Gastroesophageal sphincter (tissue), 4 donors: ENCODE measurements at regions not wholly inside any gene's neighbourhood (a gene's known extent, or its start where the extent isn't known, plus 50 kb on each side); places are given as distances from the start of the nearest gene placed in this dataset.

ENCODE experiments used
- ATAC-seq: fragments of 150-250 bp; one replicate; pipeline ENCODE4 v1.9.1; 2016; ENCODE audit warnings: mild to moderate bottlenecking, moderate library complexity
- H3K27ac ChIP-seq, 4 donors: fragments of 200-600 bp; sonication (generic) in 3 of 4; 1 replicate in 3 of 4; 2 replicates in 1 of 4; pipeline ENCODE4 v1.5.1; 2016 to 2019
- H3K27me3 ChIP-seq: fragments of 200-600 bp; sonication (generic); one replicate; pipeline ENCODE4 v1.5.1; 2019
- H3K36me3 ChIP-seq, 2 donors: fragments of 200-600 bp; sonication (generic); one replicate each; pipeline ENCODE4 v1.5.1; 2019; ENCODE audit warnings: control low read depth in 1 of 2
- H3K4me1 ChIP-seq, 3 donors: fragments of 200-600 bp; sonication (generic); 1 replicate in 2 of 3; 2 replicates in 1 of 3; pipeline ENCODE4 v1.5.1; 2016 to 2019; ENCODE audit warnings: control low read depth in 2 of 3
- H3K4me3 ChIP-seq, 2 donors: fragments of 200-600 bp; sonication (generic); one replicate each; pipeline ENCODE4 v1.5.1; 2019; ENCODE audit warnings: mild to moderate bottlenecking in 1 of 2, moderate library complexity in 1 of 2
- H3K9me3 ChIP-seq, 3 donors: fragments of 200-600 bp; sonication (generic); one replicate each; pipeline ENCODE4 v1.5.1; 2017 to 2019; ENCODE audit warnings: control low read depth in 2 of 3
- CTCF ChIP-seq, 4 experiments: fragments of 200-600 bp in 2 of 4; fragments of 450-650 bp in 2 of 4; sonication (generic) in 1 of 4; IDR thresholded peaks; one replicate each; pipeline ENCODE4 v1.5.1; 2017 to 2019; ENCODE audit warnings: antibody characterized with exemption in 4 of 4, mild to moderate bottlenecking in 2 of 4, moderate library complexity in 2 of 4
- EP300 ChIP-seq: sonication (generic); formaldehyde crosslinking; IDR thresholded peaks from one replicate; pipeline ENCODE4 v1.6.1; 2017; ENCODE audit warnings: antibody characterized with exemption, mild to moderate bottlenecking
- POLR2A ChIP-seq, 2 donors: fragments of 450-650 bp; IDR thresholded peaks; one replicate each; pipeline ENCODE4 v1.6.1; 2017; ENCODE audit warnings: antibody characterized with exemption in 2 of 2, mild to moderate bottlenecking in 2 of 2, moderate library complexity in 1 of 2
- POLR2AphosphoS5 ChIP-seq: sonication (generic); formaldehyde crosslinking; IDR thresholded peaks from one replicate; pipeline ENCODE4 v1.6.1; 2017; ENCODE audit warnings: antibody characterized with exemption
- WGBS, 2 donors: methylation state at CpG; one replicate each; pipeline ENCODE4 v1.1.5; 2018; ENCODE audit warnings: low coverage in 1 of 2; 5-methylcytosine and 5-hydroxymethylcytosine counted together

DNA sequence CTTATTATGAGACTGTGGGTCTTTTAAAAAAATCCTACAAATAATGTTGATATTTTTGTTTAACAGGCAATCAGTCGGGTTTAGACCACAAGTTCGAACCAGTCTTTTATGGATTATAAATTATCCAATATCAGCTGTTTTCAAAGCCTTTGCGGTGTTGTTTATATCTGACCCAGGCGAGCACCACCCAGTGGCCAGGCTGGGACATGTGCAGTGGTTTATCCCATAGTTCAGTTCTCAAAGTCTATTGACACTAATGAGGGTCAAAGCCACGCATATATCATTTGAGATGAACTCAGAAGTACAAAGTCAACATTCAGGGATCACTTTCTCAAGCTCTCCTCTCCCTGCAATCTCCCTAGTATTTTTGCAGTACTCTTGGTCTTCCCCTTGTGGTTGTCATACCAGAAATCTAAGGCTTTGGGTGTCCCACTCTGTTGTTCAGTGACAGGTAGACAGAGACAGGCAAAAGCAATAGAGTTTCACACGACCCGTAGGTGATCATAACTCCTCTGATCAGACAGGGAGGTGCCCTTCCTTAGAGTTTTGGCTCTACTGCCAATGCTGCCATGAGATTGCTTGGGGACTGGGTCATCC is 117.4 kb upstream of the POM121L12 start:
- ATAC-seq: no peak
- Histone ChIP-seq H3K4me3 (no peak overlapping the region), H3K9me3 (no peaks in the 10 kb centered on the region), H3K36me3 (no peaks in the 10 kb centered on the region), H3K27me3 (no peaks in the 10 kb centered on the region), H3K4me1 (no peaks in the 10 kb centered on the region), H3K27ac (no peak overlapping the region)
- 61 to 79% methylated on average over 5 to 7 of the region's 7 CpGs for WGBS, 2 donors
- TF ChIP-seq EP300 (no peak), CTCF (IDR thresholded peaks at IDR 0.05) (no peak), POLR2A (IDR thresholded peaks at IDR 0.05) (no peak)

DNA sequence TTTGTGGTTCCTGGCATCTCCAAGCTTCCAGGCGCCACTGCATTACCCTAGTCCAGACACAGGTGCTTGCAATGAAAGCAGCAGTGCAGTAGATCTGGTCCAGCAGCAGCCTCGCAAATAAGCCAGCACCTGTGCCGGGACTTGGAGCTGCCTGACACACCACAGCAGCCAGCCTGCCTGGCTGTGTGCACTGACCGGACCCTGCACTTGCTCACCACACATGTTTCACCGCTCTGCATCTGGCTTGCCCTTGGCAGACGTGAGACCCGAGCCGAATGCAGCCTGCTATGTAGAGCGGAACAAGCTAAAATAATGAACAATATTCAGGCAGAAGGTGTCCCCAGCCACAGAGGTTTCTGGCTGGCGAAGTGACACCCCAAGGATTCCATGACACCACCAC is 123.6 kb upstream of the POM121L12 start:
- no peak for ATAC-seq
- H3K27me3 ChIP-seq: no peaks in the 10 kb centered on the region
- H3K9me3 ChIP-seq: no peaks in the 10 kb centered on the region
- TF ChIP-seq EP300 (no peak), POLR2A (IDR thresholded peaks at IDR 0.05) (no peak), CTCF (IDR thresholded peaks at IDR 0.05) (no peak), POLR2AphosphoS5 (no peak)
- H3K27ac ChIP-seq: no peak overlapping the region
- WGBS, 2 donors: 86 to 94% methylated on average over 2 to 8 of the region's 10 CpGs
- no peak overlapping the region for H3K4me3 ChIP-seq
- no peaks in the 10 kb centered on the region for H3K36me3 ChIP-seq
- no peaks in the 10 kb centered on the region for H3K4me1 ChIP-seq

- TF ChIP-seq CTCF (IDR thresholded peaks at IDR 0.05) (no peak), POLR2AphosphoS5 (no peak), EP300 (no peak), POLR2A (IDR thresholded peaks at IDR 0.05) (no peak)
- ATAC-seq: no peak
These were observed 124.1 kb upstream of the POM121L12 start for GRCh38 chr7:52911326-52911725.

GRCh38 chr7:52909935-52910334 is 125.5 kb upstream of the POM121L12 start:
- no peaks in the 10 kb centered on the region for H3K4me1 ChIP-seq
- H3K36me3 ChIP-seq: no peaks in the 10 kb centered on the region
- WGBS, 2 donors: 88% methylated on average over 1 of the region's 1 CpG; no CpG with 5 or more reads in 1 of the 2 donors
- no peaks in the 10 kb centered on the region for H3K9me3 ChIP-seq
- ATAC-seq: no peak
- H3K4me3 ChIP-seq: no peak overlapping the region
- no peak overlapping the region for H3K27ac ChIP-seq
- H3K27me3 ChIP-seq: no peaks in the 10 kb centered on the region
- TF ChIP-seq POLR2AphosphoS5: no peak
- TF ChIP-seq EP300: no peak
- no peak for TF ChIP-seq POLR2A (IDR thresholded peaks at IDR 0.05)
- TF ChIP-seq CTCF (IDR thresholded peaks at IDR 0.05): no peak

More at GRCh38 chr7:52911326-52911725, 124.1 kb upstream of the POM121L12 start:
- Histone ChIP-seq H3K9me3 (no peaks in the 10 kb centered on the region), H3K27me3 (no peaks in the 10 kb centered on the region), H3K27ac (no peak overlapping the region), H3K4me3 (no peak overlapping the region), H3K36me3 (no peaks in the 10 kb centered on the region), H3K4me1 (no peaks in the 10 kb centered on the region)
- WGBS, 2 donors: 80% methylated on average over 2 of the region's 7 CpGs; no CpG with 5 or more reads in 1 of the 2 donors

- no peak for ATAC-seq
- Histone ChIP-seq H3K9me3 (no peaks in the 10 kb centered on the region), H3K27ac (no peak overlapping the region)
These were observed 126.3 kb upstream of the POM121L12 start for GRCh38 chr7:52909131-52909530.

More at GRCh38 chr7:52909131-52909530, 126.3 kb upstream of the POM121L12 start:
- TF ChIP-seq POLR2AphosphoS5: no peak
- TF ChIP-seq CTCF (IDR thresholded peaks at IDR 0.05): no peak
- TF ChIP-seq POLR2A (IDR thresholded peaks at IDR 0.05): no peak
- TF ChIP-seq EP300: no peak
- H3K4me3 ChIP-seq: no peak overlapping the region
- H3K36me3 ChIP-seq: no peaks in the 10 kb centered on the region
- no peaks in the 10 kb centered on the region for H3K4me1 ChIP-seq
- H3K27me3 ChIP-seq: no peaks in the 10 kb centered on the region
